ENCODE measurements at regions not wholly inside any gene's neighbourhood (a gene's known extent, or its start where the extent isn't known, plus 50 kb on each side); places are given as distances from the start of the nearest gene placed in this dataset.

DNA sequence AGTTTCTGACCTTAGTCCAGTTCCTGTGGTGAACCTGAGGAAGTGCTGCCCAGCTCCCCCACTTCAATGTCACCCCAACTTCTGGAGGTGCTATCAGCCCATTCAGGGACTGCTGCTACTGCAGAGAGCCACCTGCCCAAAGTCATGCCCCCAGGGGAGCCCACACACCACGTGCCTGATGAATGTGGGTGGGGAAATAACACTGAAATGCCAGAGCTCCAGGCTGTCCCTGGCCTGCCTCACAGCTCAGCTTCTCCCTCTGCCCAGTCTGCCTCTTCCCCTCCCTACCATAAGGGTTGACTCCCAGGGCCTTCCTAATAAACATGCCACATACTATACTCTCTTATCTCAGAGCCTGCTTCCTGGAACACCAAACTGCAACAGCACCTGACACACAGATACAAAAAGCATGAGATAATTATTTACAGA is 276.4 kb upstream of the MOCS1 start:
- Mint-ChIP-seq H3K27ac (no peak overlapping the region), H3K27me3 (peaks cover 8% of the 10 kb centered on the region), H3K4me3 (no peak overlapping the region), H3K36me3 (peaks cover 4% of the 10 kb centered on the region), H3K4me1 (no peaks in the 10 kb centered on the region), H3K9me3 (peaks cover 0 to 8% (median 3%) of the 10 kb centered on the region in 3 donors)

DNA sequence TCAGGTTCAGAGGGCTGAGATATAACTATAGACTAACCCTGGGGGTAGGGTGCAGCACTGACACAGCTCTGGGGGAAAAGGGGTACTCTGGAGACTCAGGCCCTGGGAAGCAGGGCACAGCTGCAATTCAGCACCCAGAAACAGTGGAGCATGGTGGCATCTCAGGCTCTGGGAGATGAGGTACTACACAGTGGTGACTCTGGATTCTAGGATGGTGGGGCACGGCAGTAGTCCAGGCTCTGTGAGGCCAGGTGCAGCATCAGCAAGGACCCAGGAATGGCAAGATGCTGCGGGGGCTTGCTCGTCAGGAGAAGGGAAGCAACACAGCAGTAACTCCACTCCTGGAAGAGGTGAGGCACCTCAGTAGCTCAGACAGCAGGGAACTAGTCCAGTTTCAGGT is 271.5 kb upstream of the MOCS1 start:
- Mint-ChIP-seq H3K27me3 (peaks cover 5% of the 10 kb centered on the region), H3K9me3 (peaks cover 5 to 32% (median 18%) of the 10 kb centered on the region in 3 donors), H3K27ac (no peak overlapping the region), H3K4me3 (no peak overlapping the region), H3K4me1 (no peaks in the 10 kb centered on the region), H3K36me3 (peaks cover 2% of the 10 kb centered on the region)

DNA sequence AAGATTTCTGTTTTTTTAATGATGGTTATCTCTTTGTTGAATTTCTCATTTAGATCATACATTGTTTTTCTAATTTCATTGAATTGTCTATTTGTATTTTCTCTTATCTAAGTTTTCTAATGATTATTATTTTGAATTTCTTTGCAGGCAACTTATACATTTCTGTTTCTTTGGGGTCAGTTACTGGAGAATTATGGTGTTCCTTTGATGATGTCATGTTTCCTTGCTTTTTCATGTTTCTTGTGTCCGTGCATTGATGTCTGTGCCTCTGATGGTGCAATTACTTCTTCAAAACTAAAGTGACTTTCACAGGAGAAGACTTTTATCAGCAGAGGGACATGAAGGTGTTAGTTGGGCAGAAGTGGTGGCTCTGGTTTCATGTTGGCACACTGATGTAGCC is 270.7 kb upstream of the MOCS1 start:
- Mint-ChIP-seq H3K36me3 (peaks cover 1% of the 10 kb centered on the region), H3K4me3 (no peak overlapping the region), H3K27me3 (peaks cover 5% of the 10 kb centered on the region), H3K27ac (no peak overlapping the region), H3K9me3 (peaks cover 10 to 37% (median 22%) of the 10 kb centered on the region in 3 donors), H3K4me1 (no peaks in the 10 kb centered on the region)

DNA sequence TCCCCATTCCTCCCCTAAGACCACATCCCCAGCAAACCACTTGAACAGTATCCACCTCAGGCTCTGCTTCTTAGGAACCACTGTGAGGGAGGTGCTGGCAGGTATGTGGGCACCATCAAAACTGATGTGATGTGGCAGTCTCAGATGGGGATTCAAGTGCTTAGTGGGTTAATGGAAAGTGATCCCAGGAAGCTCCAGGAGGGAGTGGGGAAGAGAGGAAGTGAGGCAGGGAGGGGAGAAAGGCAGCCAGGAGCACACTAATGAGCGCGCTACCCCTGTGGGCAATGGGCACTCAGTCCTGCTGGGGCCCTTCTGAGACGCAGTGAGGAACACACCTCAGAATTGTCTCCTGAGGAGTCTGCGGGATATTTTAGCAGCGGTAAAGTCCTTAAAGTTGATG is 263.1 kb upstream of the MOCS1 start:
- Mint-ChIP-seq H3K27me3 (peaks cover 6% of the 10 kb centered on the region), H3K36me3 (no peaks in the 10 kb centered on the region), H3K4me1 (peaks cover 0 to 5% (median 1%) of the 10 kb centered on the region in 3 donors), H3K27ac (no peak overlapping the region), H3K4me3 (no peak overlapping the region), H3K9me3 (peaks cover 6 to 13% (median 8%) of the 10 kb centered on the region in 3 donors)

DNA sequence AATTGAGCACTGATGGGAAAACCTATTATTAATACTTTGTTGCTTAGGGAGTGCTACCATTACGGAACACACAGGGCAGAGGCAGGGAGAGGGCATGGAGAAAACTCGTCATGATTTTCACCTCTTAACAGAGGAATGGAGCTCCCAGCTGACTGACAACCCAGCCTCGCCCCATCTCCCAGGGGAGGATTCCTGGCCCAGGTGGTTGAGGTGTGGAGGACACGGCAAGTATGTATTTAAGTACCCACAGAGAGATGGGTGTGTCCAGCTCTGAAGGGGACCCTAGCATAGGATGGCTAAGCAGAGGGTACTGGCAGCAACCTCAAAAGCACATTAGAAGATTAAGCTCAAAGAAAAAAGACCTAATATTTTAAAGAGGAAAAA is 261.9 kb upstream of the MOCS1 start:
- no peaks in the 10 kb centered on the region for H3K36me3 Mint-ChIP-seq
- peaks cover 0 to 5% (median 1%) of the 10 kb centered on the region in 3 donors for H3K4me1 Mint-ChIP-seq
- peaks cover 6% of the 10 kb centered on the region for H3K27me3 Mint-ChIP-seq
- no peak overlapping the region for H3K27ac Mint-ChIP-seq
- H3K9me3 Mint-ChIP-seq, result peaks cover 6 to 7% (median 6%) of the 10 kb centered on the region in 3 donors
- no peak overlapping the region for H3K4me3 Mint-ChIP-seq

DNA sequence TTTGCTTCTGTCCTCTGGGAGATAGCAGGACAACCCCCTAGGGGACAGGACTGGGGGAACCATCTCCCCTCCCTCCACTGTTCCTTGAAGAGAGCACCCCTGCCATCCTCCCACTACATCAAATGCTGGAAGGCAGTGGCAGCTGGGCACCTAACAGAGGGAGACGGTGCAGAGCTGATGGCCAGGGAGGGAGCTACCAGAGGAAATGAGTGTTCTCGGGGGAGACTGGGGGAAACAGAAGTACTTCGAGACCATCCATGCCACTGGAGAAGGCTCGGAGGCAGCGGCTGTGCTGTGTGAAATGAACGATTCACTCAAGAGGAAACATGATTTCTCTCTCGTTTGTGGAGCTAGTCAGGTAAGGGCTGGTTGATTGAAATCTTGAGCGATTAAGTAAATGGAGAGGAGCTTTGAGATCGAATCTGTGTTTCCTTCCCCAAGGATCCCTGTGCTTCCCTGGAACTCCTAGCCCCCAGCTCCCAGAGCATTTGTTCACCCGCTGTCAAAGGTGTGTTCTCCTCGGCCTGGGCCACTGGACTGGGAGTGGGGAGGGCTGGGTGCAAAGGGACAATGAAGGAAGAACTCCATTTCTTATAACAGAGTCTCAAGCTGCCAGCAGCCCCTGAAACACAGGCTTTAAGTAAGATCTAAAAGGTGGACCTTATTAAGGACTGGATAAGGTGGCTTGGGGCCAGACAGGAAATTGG is 261.3 kb upstream of the MOCS1 start:
- Mint-ChIP-seq H3K4me3 (no peak overlapping the region), H3K27me3 (peaks cover 6% of the 10 kb centered on the region), H3K27ac (no peak overlapping the region), H3K9me3 (peaks cover 2 to 6% (median 2%) of the 10 kb centered on the region in 3 donors), H3K4me1 (peaks cover 0 to 5% (median 1%) of the 10 kb centered on the region in 3 donors), H3K36me3 (no peaks in the 10 kb centered on the region)

DNA sequence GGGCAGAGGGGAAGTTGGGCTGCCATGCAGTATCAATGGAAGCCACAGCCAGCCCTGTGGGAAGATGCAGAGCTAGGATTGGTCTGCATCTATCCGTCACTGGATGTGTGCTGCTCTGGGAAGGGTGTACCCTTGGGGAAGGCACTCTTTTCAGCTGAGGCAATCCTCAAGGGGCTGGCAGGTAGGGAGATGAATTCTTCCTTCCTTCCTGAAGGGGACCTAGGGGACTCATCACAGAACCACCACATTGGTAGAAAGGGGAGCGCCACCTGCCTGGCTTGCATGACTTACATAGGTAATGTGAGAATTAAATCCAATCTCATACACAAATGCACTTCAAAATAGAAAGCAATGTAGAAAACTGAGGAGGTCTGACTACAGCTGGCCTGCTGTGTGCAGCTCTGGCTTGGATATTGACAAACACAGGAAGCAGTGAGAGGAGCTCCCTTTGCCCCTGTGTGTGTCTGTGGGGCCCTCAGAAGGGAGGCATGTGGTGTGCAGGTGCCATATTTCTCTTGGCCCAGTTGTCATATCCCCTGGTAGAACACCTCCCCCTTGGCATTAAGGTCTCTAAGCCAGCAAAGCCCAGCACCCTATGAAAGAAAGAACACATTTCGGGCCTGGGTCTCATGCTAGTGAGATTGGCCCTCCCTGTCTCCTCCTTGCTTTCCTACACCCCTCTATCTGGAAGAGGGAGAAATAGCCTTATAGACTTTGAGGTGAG is 260.3 kb upstream of the MOCS1 start:
- Mint-ChIP-seq H3K4me3 (no peak overlapping the region), H3K27ac (no peak overlapping the region), H3K27me3 (peaks cover 6% of the 10 kb centered on the region), H3K9me3 (no peaks in the 10 kb centered on the region), H3K4me1 (peaks cover 0 to 5% (median 1%) of the 10 kb centered on the region in 3 donors), H3K36me3 (no peaks in the 10 kb centered on the region)

DNA sequence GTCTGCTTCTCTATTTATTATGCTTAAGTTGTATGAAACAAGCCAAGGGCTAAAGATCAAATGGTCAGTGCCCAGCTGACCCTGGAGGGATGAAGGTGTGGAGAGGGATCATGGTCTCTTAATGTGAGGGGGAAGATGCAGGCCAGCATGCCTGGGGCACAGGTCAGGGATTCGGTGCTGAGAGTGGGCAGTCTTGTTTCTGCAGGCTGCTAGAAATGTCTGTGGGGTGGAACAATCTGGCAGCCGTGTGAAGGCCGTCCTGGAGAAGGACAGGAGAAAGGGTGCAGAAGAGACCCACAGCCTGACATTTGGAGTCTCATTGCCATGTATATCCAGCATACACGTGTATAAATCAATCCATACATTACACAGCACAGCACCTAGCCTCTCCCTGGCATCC is 258.3 kb upstream of the MOCS1 start:
- H3K4me1 Mint-ChIP-seq, result no peaks in the 10 kb centered on the region
- no peak overlapping the region for H3K27ac Mint-ChIP-seq
- H3K36me3 Mint-ChIP-seq, result no peaks in the 10 kb centered on the region
- peaks cover 0 to 4% (median 0%) of the 10 kb centered on the region in 3 donors for H3K9me3 Mint-ChIP-seq
- no peak overlapping the region for H3K4me3 Mint-ChIP-seq
- H3K27me3 Mint-ChIP-seq, result peaks cover 6% of the 10 kb centered on the region

DNA sequence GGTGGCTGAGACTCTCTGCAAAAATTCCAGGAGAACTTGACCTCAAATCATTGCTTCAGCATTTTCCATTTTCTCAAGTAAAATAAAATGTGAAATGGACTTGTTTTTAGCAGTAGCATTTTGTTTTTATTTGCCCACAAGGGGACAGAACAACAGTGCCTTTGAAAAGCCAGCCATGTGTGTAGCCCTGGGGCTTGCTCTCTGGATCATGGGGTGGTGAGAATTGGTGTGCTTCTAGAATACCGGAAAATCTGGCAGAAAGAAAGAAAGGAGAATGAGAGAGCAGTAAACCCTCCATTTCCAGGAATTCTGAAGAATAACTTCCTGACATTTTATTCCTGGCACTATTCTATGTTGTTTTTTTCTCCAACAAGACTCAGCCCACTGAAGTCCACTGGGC is 254.7 kb upstream of the MOCS1 start:
- H3K27me3 Mint-ChIP-seq, result no peaks in the 10 kb centered on the region
- H3K9me3 Mint-ChIP-seq, result peaks cover 0 to 12% (median 5%) of the 10 kb centered on the region in 3 donors
- H3K4me1 Mint-ChIP-seq, result no peaks in the 10 kb centered on the region
- H3K36me3 Mint-ChIP-seq, result no peaks in the 10 kb centered on the region
- H3K27ac Mint-ChIP-seq, result no peak overlapping the region
- no peak overlapping the region for H3K4me3 Mint-ChIP-seq

DNA sequence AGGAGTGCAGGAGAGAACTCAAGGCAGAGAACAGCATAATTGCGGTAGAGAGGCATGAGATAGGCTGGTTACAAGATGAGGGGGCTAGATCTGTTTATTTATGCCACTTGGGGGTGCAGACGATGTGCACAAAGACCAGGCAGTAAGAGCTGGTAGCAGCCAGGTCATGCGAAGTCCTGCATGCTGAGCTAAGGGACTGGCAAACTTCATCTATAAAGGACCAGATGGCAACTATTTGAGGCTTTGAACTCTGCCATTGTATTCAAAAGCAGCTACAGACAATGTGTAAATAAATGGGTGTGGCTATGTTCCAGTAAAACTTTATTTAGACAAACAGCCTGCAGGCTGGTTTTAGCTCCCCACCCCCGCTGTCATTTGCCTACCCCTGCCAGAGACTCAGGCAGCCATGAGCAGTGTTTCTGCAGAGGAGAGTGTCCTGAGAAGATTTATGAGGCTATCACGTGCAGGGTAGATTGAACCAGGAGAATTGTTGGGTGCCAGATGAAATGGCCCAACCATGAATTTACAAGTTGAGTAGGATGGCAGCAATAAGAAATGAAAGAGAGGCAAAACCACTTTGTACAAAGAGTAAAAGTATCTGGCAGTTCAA is 253.4 kb upstream of the MOCS1 start:
- H3K4me1 Mint-ChIP-seq, result no peaks in the 10 kb centered on the region
- peaks cover 8 to 24% (median 8%) of the 10 kb centered on the region in 3 donors for H3K9me3 Mint-ChIP-seq
- H3K36me3 Mint-ChIP-seq, result no peaks in the 10 kb centered on the region
- H3K27ac Mint-ChIP-seq, result peak overlapping the region in 1 of 3 donors; percentile 47
- no peak overlapping the region for H3K4me3 Mint-ChIP-seq
- no peaks in the 10 kb centered on the region for H3K27me3 Mint-ChIP-seq

DNA sequence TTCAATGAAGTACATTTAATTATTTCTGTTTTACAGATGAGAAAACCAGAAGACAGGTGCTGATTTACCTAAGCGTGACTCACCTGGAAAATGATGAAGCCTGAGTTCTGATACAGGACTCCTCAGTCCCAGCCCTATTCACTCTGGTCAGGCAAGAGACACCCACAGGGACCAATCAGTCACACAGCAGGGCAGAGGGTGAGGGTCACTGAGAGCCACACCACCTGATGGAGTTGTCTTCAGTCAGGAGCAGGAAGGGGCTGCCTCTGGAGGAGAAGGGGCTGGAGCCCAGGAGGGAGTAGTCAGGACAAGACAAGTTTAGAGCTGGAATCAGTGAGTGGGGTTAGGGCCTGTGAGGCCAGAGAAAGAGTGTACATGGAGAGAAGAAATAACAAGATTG is 251.2 kb upstream of the MOCS1 start:
- no peak overlapping the region for H3K27ac Mint-ChIP-seq
- no peaks in the 10 kb centered on the region for H3K4me1 Mint-ChIP-seq
- no peak overlapping the region for H3K4me3 Mint-ChIP-seq
- H3K36me3 Mint-ChIP-seq, result no peaks in the 10 kb centered on the region
- peaks cover 3% of the 10 kb centered on the region for H3K27me3 Mint-ChIP-seq
- H3K9me3 Mint-ChIP-seq, result peaks cover 11 to 30% (median 11%) of the 10 kb centered on the region in 3 donors

DNA sequence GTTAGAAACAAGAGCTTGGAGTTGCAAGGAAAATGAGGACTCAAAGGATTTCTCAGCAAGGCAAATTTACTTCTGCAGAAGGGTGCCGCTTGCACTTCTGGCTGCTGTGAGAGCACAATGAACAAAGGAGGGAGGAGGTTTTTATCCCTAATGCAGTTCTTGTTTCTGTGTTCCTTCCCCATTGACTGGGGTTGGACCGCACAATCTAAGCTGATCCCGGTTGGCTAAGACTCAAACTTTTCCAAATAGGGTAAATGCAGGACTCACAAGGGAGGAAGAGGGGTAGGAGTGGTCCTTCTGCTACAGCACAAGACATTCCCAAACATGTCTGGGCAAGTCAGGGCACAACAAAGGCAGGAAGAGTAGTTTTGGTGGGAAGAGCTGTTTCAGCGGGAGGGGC is 249.6 kb upstream of the MOCS1 start:
- peaks cover 3% of the 10 kb centered on the region for H3K27me3 Mint-ChIP-seq
- H3K4me1 Mint-ChIP-seq, result no peaks in the 10 kb centered on the region
- peak overlapping the region in 1 of 4 donors; percentile 46 for H3K4me3 Mint-ChIP-seq
- H3K36me3 Mint-ChIP-seq, result no peaks in the 10 kb centered on the region
- H3K27ac Mint-ChIP-seq, result no peak overlapping the region
- peaks cover 11 to 30% (median 11%) of the 10 kb centered on the region in 3 donors for H3K9me3 Mint-ChIP-seq

DNA sequence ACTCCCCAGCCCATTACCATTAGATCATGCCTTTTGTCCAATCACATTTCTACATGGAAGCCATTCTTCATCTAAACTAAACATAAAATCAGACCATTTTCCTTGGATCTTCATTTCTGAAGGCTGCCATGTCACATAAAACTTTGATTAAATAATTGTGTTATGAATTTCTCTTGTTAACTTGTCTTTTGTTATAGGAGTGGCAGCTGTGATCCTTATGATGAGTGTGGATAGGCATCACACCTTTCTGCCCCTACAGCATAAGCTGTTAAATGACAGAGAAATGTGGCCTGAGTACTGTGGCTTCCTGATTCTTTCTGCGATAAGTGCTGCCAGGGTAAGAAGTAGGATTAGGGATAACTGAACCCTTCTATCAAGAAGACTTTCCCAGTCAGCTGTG is 247.1 kb upstream of the MOCS1 start:
- H3K36me3 Mint-ChIP-seq, result no peaks in the 10 kb centered on the region
- H3K4me1 Mint-ChIP-seq, result no peaks in the 10 kb centered on the region
- H3K27me3 Mint-ChIP-seq, result peaks cover 10% of the 10 kb centered on the region
- H3K9me3 Mint-ChIP-seq, result peaks cover 11 to 26% (median 13%) of the 10 kb centered on the region in 3 donors
- no peak overlapping the region for H3K27ac Mint-ChIP-seq
- no peak overlapping the region for H3K4me3 Mint-ChIP-seq

DNA sequence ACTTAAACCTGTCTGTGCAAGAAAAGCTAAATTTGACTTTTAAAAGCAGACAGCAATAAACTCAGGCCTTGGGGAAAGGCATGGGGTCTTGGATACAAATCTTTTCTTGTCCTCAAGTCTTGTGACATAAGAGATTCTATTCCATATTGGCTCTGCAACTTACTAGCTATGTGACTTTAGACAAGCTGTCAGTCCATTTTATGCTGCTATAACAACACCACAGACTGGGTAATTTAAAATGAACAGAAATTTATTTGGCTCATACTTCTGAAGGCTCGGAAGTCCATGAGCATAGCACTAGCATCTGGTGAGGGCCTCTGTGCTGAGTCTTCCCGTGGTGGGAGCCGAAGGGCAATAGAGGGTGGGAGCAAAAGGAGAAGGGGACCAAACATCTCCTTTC is 246.0 kb upstream of the MOCS1 start:
- no peaks in the 10 kb centered on the region for H3K4me1 Mint-ChIP-seq
- no peaks in the 10 kb centered on the region for H3K36me3 Mint-ChIP-seq
- no peak overlapping the region for H3K27ac Mint-ChIP-seq
- H3K9me3 Mint-ChIP-seq, result peaks cover 11 to 26% (median 13%) of the 10 kb centered on the region in 3 donors
- peaks cover 15% of the 10 kb centered on the region for H3K27me3 Mint-ChIP-seq
- no peak overlapping the region for H3K4me3 Mint-ChIP-seq

DNA sequence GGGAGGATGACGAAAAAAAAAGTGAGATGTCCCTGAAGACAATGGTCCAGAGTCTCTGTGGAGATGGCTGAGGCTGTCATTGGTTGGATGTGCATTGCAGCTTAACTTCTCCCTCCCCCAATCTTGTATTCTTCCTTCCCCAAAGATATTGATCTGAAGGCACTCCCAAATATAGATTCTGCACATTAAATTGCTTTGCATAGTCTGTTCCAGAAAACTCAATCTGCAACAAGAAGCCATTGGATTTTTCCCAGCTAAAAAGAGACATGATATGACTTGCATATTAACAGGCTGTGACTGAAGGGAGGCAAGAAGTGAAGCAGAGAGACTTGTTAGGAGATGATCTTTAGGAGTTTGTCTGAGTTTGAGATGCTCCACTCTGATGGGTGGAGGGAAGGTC is 245.2 kb upstream of the MOCS1 start:
- H3K9me3 Mint-ChIP-seq, result peaks cover 9 to 22% (median 13%) of the 10 kb centered on the region in 3 donors
- H3K4me3 Mint-ChIP-seq, result no peak overlapping the region
- H3K27ac Mint-ChIP-seq, result no peak overlapping the region
- no peaks in the 10 kb centered on the region for H3K4me1 Mint-ChIP-seq
- no peaks in the 10 kb centered on the region for H3K36me3 Mint-ChIP-seq
- H3K27me3 Mint-ChIP-seq, result peaks cover 15% of the 10 kb centered on the region

All from IgD-negative memory B cell (primary cell).